Osteocyte (in vitro differentiated cells): ENCODE measurements at regions not wholly inside any gene's neighbourhood (a gene's known extent, or its start where the extent isn't known, plus 50 kb on each side); places are given as distances from the start of the nearest gene placed in this dataset.

Experiments
- DNase-seq: peaks from one replicate; pipeline ENCODE4 v3.0.0; 2021; ENCODE audit warnings: mixed read lengths; ENCODE audit not compliant: unreplicated experiment; ENCODE audit errors: extremely low spot score
- H3K27ac Mint-ChIP-seq: one replicate; pipeline ENCODE4 v1.8.0; 2021; ENCODE audit warnings: mild to moderate bottlenecking, mixed read lengths; ENCODE audit not compliant: unreplicated experiment
- H3K27me3 Mint-ChIP-seq: one replicate; pipeline ENCODE4 v1.8.0; 2021; ENCODE audit warnings: mixed read lengths; ENCODE audit not compliant: unreplicated experiment
- H3K36me3 Mint-ChIP-seq: one replicate; pipeline ENCODE4 v1.8.0; 2021; ENCODE audit warnings: mixed read lengths; ENCODE audit not compliant: unreplicated experiment
- H3K4me1 Mint-ChIP-seq: one replicate; pipeline ENCODE4 v1.8.0; 2021; ENCODE audit warnings: mixed read lengths; ENCODE audit not compliant: unreplicated experiment
- H3K4me3 Mint-ChIP-seq: one replicate; pipeline ENCODE4 v1.8.0; 2021; ENCODE audit warnings: mild to moderate bottlenecking, moderate library complexity, mixed read lengths; ENCODE audit not compliant: unreplicated experiment
- H3K9me3 Mint-ChIP-seq: one replicate; pipeline ENCODE4 v1.8.0; 2021; ENCODE audit warnings: mixed read lengths; ENCODE audit not compliant: unreplicated experiment
- CTCF ChIP-seq: fragments of 200-600 bp; sonication (generic); IDR thresholded peaks from 2 replicates; pipeline ENCODE4 v1.5.0; 2021; ENCODE audit warnings: antibody characterized with exemption, mild to moderate bottlenecking, moderate library complexity

GRCh38 chr13:22298530-22298929, 627.7 kb downstream of the FGF9 start:
- no peak for DNase-seq
- TF ChIP-seq CTCF: no peak
- H3K27me3 Mint-ChIP-seq: no peaks in the 10 kb centered on the region
- peaks cover 34% of the 10 kb centered on the region for H3K9me3 Mint-ChIP-seq
- H3K27ac Mint-ChIP-seq: no peak overlapping the region
- H3K4me3 Mint-ChIP-seq: no peak overlapping the region
- H3K4me1 Mint-ChIP-seq: no peaks in the 10 kb centered on the region
- H3K36me3 Mint-ChIP-seq: no peaks in the 10 kb centered on the region

- no peak overlapping the region for H3K27ac Mint-ChIP-seq
- DNase-seq: no peak
- no peaks in the 10 kb centered on the region for H3K4me1 Mint-ChIP-seq
- H3K27me3 Mint-ChIP-seq: no peaks in the 10 kb centered on the region
- TF ChIP-seq CTCF: no peak
- H3K4me3 Mint-ChIP-seq: no peak overlapping the region
- H3K9me3 Mint-ChIP-seq: peaks cover 31% of the 10 kb centered on the region
- peaks cover 2% of the 10 kb centered on the region for H3K36me3 Mint-ChIP-seq
Measured at GRCh38 chr13:22311734-22312404, 641.0 kb downstream of the FGF9 start.

GRCh38 chr13:22312405-22312803, 641.5 kb downstream of the FGF9 start:
- DNase-seq: no peak
- Mint-ChIP-seq H3K36me3 (peaks cover 3% of the 10 kb centered on the region), H3K4me3 (no peak overlapping the region), H3K4me1 (no peaks in the 10 kb centered on the region), H3K9me3 (peaks cover 36% of the 10 kb centered on the region), H3K27me3 (no peaks in the 10 kb centered on the region), H3K27ac (no peak overlapping the region)
- no peak for TF ChIP-seq CTCF

GRCh38 chr13:22316494-22317025, 645.7 kb downstream of the FGF9 start:
- peaks cover 2% of the 10 kb centered on the region for H3K36me3 Mint-ChIP-seq
- H3K27ac Mint-ChIP-seq: no peak overlapping the region
- TF ChIP-seq CTCF: no peak
- no peak overlapping the region for H3K4me3 Mint-ChIP-seq
- H3K4me1 Mint-ChIP-seq: no peaks in the 10 kb centered on the region
- no peak for DNase-seq
- no peaks in the 10 kb centered on the region for H3K27me3 Mint-ChIP-seq
- peaks cover 58% of the 10 kb centered on the region for H3K9me3 Mint-ChIP-seq

- no peak for DNase-seq
- no peak for TF ChIP-seq CTCF
- H3K27me3 Mint-ChIP-seq: no peaks in the 10 kb centered on the region
- H3K9me3 Mint-ChIP-seq: peaks cover 49% of the 10 kb centered on the region
- H3K4me3 Mint-ChIP-seq: no peak overlapping the region
- peaks cover 2% of the 10 kb centered on the region for H3K36me3 Mint-ChIP-seq
- H3K4me1 Mint-ChIP-seq: no peaks in the 10 kb centered on the region
- no peak overlapping the region for H3K27ac Mint-ChIP-seq
Measured at GRCh38 chr13:22320991-22321390, 650.1 kb downstream of the FGF9 start.
